Neuron (in vitro differentiated cells): ENCODE measurements at regions not wholly inside any gene's neighbourhood (a gene's known extent, or its start where the extent isn't known, plus 50 kb on each side); places are given as distances from the start of the nearest gene placed in this dataset.

Experiments
- H2AFZ ChIP-seq: one replicate; pipeline ENCODE4 v1.6.1; 2013; ENCODE audit warnings: low read depth, mild to moderate bottlenecking, inconsistent platforms, low read length, moderate library complexity
- H3K27me3 ChIP-seq: one replicate; pipeline ENCODE4 v1.6.1; 2013; ENCODE audit warnings: low read length; ENCODE audit not compliant: insufficient read depth
- H3K36me3 ChIP-seq: one replicate; pipeline ENCODE4 v1.6.1; 2013; ENCODE audit warnings: low read length; ENCODE audit not compliant: insufficient read depth
- H3K4me1 ChIP-seq: one replicate; pipeline ENCODE4 v1.6.1; 2013; ENCODE audit warnings: low read length; ENCODE audit not compliant: insufficient read depth
- H3K4me3 ChIP-seq: 2 replicates; pipeline ENCODE4 v1.5.1; 2013; ENCODE audit warnings: mild to moderate bottlenecking, low read length, moderate library complexity
- H3K9me3 ChIP-seq: one replicate; pipeline ENCODE4 v1.6.1; 2013; ENCODE audit warnings: low read length

GRCh38 chr6:169993861-169994481 is 242.5 kb downstream of the ERMARD start:
- Histone ChIP-seq H3K36me3 (no peaks in the 10 kb centered on the region), H3K9me3 (no peaks in the 10 kb centered on the region), H3K27me3 (no peaks in the 10 kb centered on the region), H3K4me3 (no peak overlapping the region), H2AFZ (no peak overlapping the region), H3K4me1 (peaks cover 4% of the 10 kb centered on the region)

DNA sequence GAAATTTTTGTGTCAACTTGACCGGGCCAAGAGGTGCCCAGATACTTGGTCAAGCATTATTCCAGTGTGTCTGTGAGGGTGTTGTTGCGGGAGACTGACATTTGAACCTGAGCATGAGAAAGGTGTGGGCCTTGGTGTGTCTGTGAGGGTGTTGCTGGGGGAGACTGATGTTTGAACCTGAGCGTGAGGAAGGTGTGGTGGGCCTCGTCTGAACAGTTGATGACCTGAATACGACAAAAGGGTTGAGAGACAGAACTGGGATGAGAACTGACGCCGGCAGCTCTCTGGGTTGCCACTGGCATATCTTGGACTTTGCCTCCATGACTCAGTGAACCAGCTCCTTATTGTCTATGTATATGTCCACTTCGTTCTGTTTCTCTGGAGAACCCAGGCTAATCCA is 240.5 kb downstream of the ERMARD start:
- Histone ChIP-seq H3K27me3 (no peaks in the 10 kb centered on the region), H3K4me3 (no peak overlapping the region), H3K4me1 (peaks cover 4% of the 10 kb centered on the region), H3K36me3 (no peaks in the 10 kb centered on the region), H3K9me3 (no peaks in the 10 kb centered on the region), H2AFZ (no peak overlapping the region)

DNA sequence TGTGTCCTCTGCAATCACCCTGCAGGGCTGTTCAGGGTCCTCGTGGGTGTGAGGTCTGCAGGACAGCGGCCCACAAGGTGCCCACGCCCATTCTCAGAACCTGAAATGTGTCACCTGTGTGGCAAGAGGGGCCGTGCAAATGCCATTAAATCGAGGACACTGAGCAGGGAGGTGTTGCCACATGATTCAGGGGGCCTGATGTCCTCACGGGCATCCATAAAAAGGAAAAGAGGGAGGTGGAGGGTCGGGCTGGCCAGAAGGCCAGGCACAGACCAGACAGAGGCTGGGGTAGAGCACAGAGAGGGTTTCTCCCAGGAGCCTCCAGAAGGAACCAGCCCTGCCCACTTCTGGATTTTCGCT is 239.6 kb downstream of the ERMARD start:
- no peaks in the 10 kb centered on the region for H3K36me3 ChIP-seq
- peaks cover 4% of the 10 kb centered on the region for H3K4me1 ChIP-seq
- H3K9me3 ChIP-seq, result no peaks in the 10 kb centered on the region
- no peak overlapping the region for H2AFZ ChIP-seq
- no peak overlapping the region for H3K4me3 ChIP-seq
- H3K27me3 ChIP-seq, result no peaks in the 10 kb centered on the region

DNA sequence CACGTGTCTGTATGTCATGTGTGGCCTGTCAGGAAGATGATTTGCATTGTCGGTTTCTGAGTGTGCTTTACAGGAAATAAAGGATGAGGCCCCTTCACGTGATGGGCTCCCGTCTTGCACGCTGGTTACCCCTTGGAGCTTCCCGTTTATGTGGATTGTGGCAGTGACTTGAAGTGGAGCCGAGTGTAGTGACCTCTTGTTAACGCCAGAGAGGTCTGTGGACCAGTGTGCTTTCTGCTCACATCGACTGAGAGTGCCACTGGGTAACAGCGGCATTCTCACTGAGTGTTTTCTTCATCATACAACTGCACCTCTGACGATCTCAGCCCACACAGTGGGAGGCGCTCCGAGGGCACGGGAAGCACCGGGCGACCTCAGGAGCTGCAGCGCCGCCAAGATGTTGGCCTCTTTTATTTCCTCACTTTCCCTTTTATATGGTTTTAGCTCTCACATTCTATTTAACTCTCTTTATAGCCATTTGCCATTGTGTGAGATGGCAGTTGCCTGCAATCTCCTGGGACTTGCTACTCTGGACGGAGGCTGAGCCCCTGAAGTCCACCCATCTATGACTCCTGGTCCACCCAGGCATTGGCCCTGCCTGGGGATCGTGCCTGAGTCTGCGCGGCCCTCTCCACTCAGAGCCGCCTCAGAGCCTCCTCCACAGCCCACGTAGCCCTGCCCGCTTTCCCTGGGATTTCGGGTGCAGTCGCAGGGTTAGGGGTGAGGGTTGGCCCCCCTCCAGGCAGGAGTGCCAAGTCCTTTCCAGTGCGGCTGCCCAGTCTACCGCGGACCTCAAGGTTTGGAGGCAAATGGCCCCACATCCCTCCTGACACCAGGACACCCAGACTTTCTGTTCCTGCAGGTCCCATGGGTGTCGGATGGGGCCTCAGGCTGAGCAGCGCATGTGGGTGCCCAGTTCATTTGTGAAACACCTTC is 238.9 kb downstream of the ERMARD start:
- Histone ChIP-seq H3K36me3 (no peaks in the 10 kb centered on the region), H3K4me3 (no peak overlapping the region), H3K9me3 (no peaks in the 10 kb centered on the region), H3K27me3 (no peaks in the 10 kb centered on the region), H3K4me1 (peaks cover 4% of the 10 kb centered on the region), H2AFZ (no peak overlapping the region)

DNA sequence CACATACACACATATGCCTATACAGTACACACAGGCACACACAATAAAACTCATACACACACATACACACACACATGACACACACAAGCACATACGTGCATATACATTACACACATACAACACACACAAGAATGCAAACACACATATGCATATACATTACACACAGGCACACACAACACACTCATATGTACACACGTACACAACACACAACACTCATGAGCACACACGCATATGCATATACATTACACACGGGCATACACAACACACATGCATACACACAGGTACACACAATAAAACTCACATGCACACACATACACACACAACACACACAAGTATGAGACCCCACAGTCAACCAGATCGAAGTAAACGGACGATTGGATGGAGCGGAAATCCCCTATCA is 238.2 kb downstream of the ERMARD start:
- Histone ChIP-seq H3K27me3 (no peaks in the 10 kb centered on the region), H2AFZ (no peak overlapping the region), H3K4me1 (peaks cover 4% of the 10 kb centered on the region), H3K36me3 (no peaks in the 10 kb centered on the region), H3K4me3 (no peak overlapping the region), H3K9me3 (no peaks in the 10 kb centered on the region)

DNA sequence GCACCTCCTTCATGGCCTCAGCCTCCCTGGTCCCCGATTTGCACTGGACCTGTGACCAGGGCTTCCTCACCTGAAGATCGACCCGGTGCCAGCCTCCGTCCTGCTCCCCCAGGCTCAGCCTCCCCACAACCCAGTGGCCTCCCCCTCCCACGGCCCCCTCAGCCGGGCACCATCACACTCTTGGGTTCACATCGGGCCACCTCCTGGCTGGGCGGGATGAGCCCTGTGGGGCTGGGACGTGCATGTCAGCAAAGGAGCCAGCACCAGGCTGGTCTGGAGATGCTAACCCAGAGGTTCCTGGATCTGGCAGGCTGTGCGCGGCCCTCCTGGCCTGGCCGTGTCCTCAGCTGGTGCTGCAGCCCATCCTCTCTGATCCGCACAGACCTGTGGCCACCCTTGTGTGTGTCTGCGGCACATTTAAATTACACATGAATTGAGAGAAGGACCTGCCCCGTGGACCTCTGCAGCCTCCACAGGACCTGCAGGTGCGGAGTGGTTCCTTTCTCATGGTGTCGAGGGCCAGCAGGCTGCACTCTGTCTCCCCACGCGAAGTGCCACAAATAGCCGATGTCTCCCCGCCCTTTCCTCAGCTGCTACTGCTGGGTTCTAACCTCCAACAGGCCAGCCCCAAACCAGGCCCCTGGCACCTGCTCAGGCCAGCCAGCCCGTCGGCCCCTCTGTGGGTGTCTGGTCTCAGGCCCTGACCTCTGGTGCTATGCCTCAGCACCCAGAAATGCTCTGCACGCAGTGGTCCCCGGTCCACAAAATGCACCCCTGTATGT is 237.5 kb downstream of the ERMARD start:
- no peak overlapping the region for H2AFZ ChIP-seq
- H3K36me3 ChIP-seq, result no peaks in the 10 kb centered on the region
- H3K27me3 ChIP-seq, result no peaks in the 10 kb centered on the region
- peaks cover 4% of the 10 kb centered on the region for H3K4me1 ChIP-seq
- H3K9me3 ChIP-seq, result no peaks in the 10 kb centered on the region
- no peak overlapping the region for H3K4me3 ChIP-seq

GRCh38 chr6:169986848-169987498 is 235.6 kb downstream of the ERMARD start:
- H3K4me1 ChIP-seq, result no peaks in the 10 kb centered on the region
- no peaks in the 10 kb centered on the region for H3K36me3 ChIP-seq
- no peak overlapping the region for H3K4me3 ChIP-seq
- H2AFZ ChIP-seq, result no peak overlapping the region
- H3K27me3 ChIP-seq, result no peaks in the 10 kb centered on the region
- H3K9me3 ChIP-seq, result no peaks in the 10 kb centered on the region

- no peaks in the 10 kb centered on the region for H3K27me3 ChIP-seq
- no peaks in the 10 kb centered on the region for H3K36me3 ChIP-seq
- no peak overlapping the region for H3K4me3 ChIP-seq
- H2AFZ ChIP-seq, result no peak overlapping the region
- no peaks in the 10 kb centered on the region for H3K4me1 ChIP-seq
- no peaks in the 10 kb centered on the region for H3K9me3 ChIP-seq
These were observed 234.9 kb downstream of the ERMARD start for GRCh38 chr6:169986171-169986847.

DNA sequence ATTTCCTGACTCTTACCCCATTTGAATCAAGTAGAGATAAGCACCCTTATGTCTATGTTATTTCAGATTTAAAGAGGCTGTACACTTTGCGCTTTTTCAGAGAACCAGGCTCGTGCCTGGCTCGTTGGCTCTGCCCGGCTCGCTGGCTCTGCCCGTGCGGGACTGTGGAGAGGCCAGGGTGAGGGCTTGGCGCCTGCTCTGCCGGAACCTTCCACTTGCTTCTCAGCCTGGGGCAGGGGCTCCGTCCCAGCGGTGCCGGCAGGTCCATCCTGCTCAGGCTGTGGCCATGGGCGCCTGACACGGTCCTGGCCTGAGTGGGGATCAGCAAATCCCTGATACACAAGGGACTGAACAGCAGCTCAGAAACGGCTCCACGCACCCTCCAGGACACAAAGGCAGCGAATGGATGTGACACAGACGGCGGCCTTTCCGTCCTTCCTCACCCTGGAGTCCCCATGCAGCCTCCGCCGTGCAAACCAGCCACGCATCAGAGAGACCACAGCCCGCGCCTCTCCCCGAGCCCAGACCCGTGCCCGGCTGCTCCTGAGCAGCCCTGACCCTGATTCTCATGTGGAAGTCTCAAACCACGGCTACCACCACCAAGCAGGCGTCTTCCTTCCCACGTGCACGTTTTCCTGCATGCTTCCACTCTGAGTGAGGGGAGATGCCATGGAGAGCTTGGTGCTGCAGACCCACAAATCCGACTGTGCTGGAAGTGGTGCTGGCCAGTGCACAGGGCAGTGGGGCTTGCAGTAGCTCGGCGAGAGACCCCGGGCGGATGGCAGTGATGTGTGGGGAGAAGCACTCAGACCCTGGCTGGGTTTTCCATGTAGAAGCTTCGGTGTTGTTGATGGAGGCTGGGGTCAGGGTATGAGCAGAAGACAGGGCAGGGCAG is 233.9 kb downstream of the ERMARD start:
- Histone ChIP-seq H3K4me1 (no peaks in the 10 kb centered on the region), H3K4me3 (no peak overlapping the region), H3K36me3 (no peaks in the 10 kb centered on the region), H2AFZ (no peak overlapping the region), H3K9me3 (no peaks in the 10 kb centered on the region), H3K27me3 (no peaks in the 10 kb centered on the region)

GRCh38 chr6:169984181-169985120 is 233.0 kb downstream of the ERMARD start:
- no peak overlapping the region for H3K4me3 ChIP-seq
- no peaks in the 10 kb centered on the region for H3K36me3 ChIP-seq
- no peaks in the 10 kb centered on the region for H3K4me1 ChIP-seq
- H2AFZ ChIP-seq, result no peak overlapping the region
- H3K27me3 ChIP-seq, result no peaks in the 10 kb centered on the region
- no peaks in the 10 kb centered on the region for H3K9me3 ChIP-seq

DNA sequence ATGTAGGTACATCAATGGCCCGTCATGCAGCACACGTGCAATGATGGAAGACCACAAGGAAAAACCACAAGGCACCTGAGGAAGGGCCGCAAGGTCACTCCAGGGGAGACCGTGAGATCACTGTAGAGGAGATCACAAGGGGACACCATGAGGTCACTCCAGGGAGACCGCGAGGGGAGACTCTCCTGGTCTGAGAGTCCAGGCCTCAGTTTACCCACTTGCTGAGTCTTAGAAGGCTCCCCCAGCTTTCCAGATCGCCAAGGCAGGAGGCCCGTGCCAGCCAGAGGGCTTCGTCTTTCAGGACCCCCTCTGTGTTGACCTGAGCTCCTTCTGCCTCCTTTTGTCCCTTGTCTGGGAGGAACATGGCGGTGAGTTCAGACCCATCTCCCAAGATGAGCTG is 232.2 kb downstream of the ERMARD start:
- no peaks in the 10 kb centered on the region for H3K4me1 ChIP-seq
- no peaks in the 10 kb centered on the region for H3K9me3 ChIP-seq
- no peaks in the 10 kb centered on the region for H3K27me3 ChIP-seq
- no peak overlapping the region for H2AFZ ChIP-seq
- no peak overlapping the region for H3K4me3 ChIP-seq
- no peaks in the 10 kb centered on the region for H3K36me3 ChIP-seq
